Right lobe of liver (tissue), 4 donors: ENCODE measurements at regions not wholly inside any gene's neighbourhood (a gene's known extent, or its start where the extent isn't known, plus 50 kb on each side); places are given as distances from the start of the nearest gene placed in this dataset.

ENCODE experiments used
- CTCF ChIP-seq, 4 donors: fragments of 200-600 bp in 3 of 4; fragments of 450-650 bp in 1 of 4; IDR thresholded peaks; one replicate each; pipeline versions ENCODE4 v1.5.1 to v1.8.0; 2016 to 2022; ENCODE audit warnings: antibody characterized with exemption in 4 of 4, mild to moderate bottlenecking in 2 of 4
- POLR2A ChIP-seq: fragments of 450-650 bp; IDR thresholded peaks from one replicate; pipeline ENCODE4 v1.6.1; 2017; ENCODE audit warnings: antibody characterized with exemption, mild to moderate bottlenecking
- donor health status: DM: no; HTN: no; CAD: no.
- donor health status: DM: no; HTN: no; CAD: no.
- donor health status: DM: no; HTN: yes; CAD: no.

GRCh38 chr9:87216036-87216435 is 268.7 kb upstream of the GAS1 start:
- TF ChIP-seq CTCF (IDR thresholded peaks at IDR 0.05): no peak
- no peak for TF ChIP-seq POLR2A
